ENCODE measurements at regions not wholly inside any gene's neighbourhood (a gene's known extent, or its start where the extent isn't known, plus 50 kb on each side); places are given as distances from the start of the nearest gene placed in this dataset.

GRCh38 chr5:72656756-72657513 lies 149.7 kb upstream of the ZNF366 start:
- no peak overlapping the region for H3K27ac ChIP-seq (ENCODE audit: low read depth in 2 of 2, low read length in 1 of 2)
- H3K36me3 ChIP-seq (replicated peaks in 1 of 2; ENCODE audit: control insufficient read depth in 1 of 2, insufficient read depth in 2 of 2, low read length in 1 of 2) = no peaks in the 10 kb centered on the region
- peaks cover 0 to 28% of the 10 kb centered on the region in 2 experiments; a peak in 2 of 4 replicates for H3K4me1 ChIP-seq (ENCODE audit: control insufficient read depth in 1 of 2, insufficient read depth in 2 of 2, low read depth in 1 of 2, low read length in 1 of 2)
- H3K9ac ChIP-seq = no peak overlapping the region
- no peak overlapping the region for H2AFZ ChIP-seq (ENCODE audit: low read depth)
- no peaks in the 10 kb centered on the region for H3K9me2 ChIP-seq
- no peak for TF ChIP-seq TAF1 (IDR thresholded peaks at IDR 0.05; ENCODE audit: borderline replicate concordance, low read depth, low read length)
- TF ChIP-seq MEF2A (IDR thresholded peaks at IDR 0.05; ENCODE audit: borderline replicate concordance, low read depth) = no peak
- TF ChIP-seq TCF12 (IDR thresholded peaks at IDR 0.05) = no peak
- TF ChIP-seq NRF1 (IDR thresholded peaks at IDR 0.05; ENCODE audit: low read depth, low read length) = no peak
- TF ChIP-seq FOSL2 (IDR thresholded peaks at IDR 0.05; ENCODE audit: borderline replicate concordance, low read depth) = no peak
- TF ChIP-seq ELF1 (IDR thresholded peaks at IDR 0.05) = no peak
- TF ChIP-seq YY1 (IDR thresholded peaks at IDR 0.05; ENCODE audit: low read depth) = no peak
- no peak overlapping the region for H3K4me3 ChIP-seq (ENCODE audit: low read depth in 2 of 2, low read length in 1 of 2)
- no peak overlapping the region for H3K4me2 ChIP-seq
- WGBS (ENCODE audit: low lambda C conversion rate) = 71% methylated on average over 2 of the region's 2 CpGs
- no peaks in the 10 kb centered on the region for H3F3A ChIP-seq (replicated peaks; ENCODE audit: insufficient read depth)
- CTCF ChIA-PET = interaction anchor here (0.6 to 2.3 kb wide), 3 partner anchors 9 to 33 kb away, joined by 4 to 7 read pairs (median 4); no protein-coding TSS in a partner anchor
- POLR2A ChIA-PET = no interaction called here
- DNase-seq = no peak
- no peaks in the 10 kb centered on the region for H3K9me3 ChIP-seq
- no peaks in the 10 kb centered on the region for H4K20me1 ChIP-seq (ENCODE audit: insufficient read depth)
- no peaks in the 10 kb centered on the region for H3K27me3 ChIP-seq (ENCODE audit: insufficient read depth)
- no peaks in the 10 kb centered on the region for H3K79me2 ChIP-seq (ENCODE audit: insufficient read depth)

- Histone ChIP-seq H3K9ac (no peak overlapping the region), H4K20me1 (ENCODE audit: insufficient read depth) (no peaks in the 10 kb centered on the region), H3K4me2 (no peak overlapping the region), H3K9me3 (no peaks in the 10 kb centered on the region), H3K9me2 (no peaks in the 10 kb centered on the region), H3K27ac (ENCODE audit: low read depth in 2 of 2, low read length in 1 of 2) (no peak overlapping the region), H3K36me3 (replicated peaks in 1 of 2; ENCODE audit: control insufficient read depth in 1 of 2, insufficient read depth in 2 of 2, low read length in 1 of 2) (no peaks in the 10 kb centered on the region), H2AFZ (ENCODE audit: low read depth) (no peak overlapping the region), H3K79me2 (ENCODE audit: insufficient read depth) (no peaks in the 10 kb centered on the region), H3K27me3 (ENCODE audit: insufficient read depth) (no peaks in the 10 kb centered on the region), H3K4me3 (ENCODE audit: low read depth in 2 of 2, low read length in 1 of 2) (no peak overlapping the region), H3F3A (replicated peaks; ENCODE audit: insufficient read depth) (no peaks in the 10 kb centered on the region), H3K4me1 (ENCODE audit: control insufficient read depth in 1 of 2, insufficient read depth in 2 of 2, low read depth in 1 of 2, low read length in 1 of 2) (peaks cover 0 to 28% of the 10 kb centered on the region in 2 experiments; a peak in 2 of 4 replicates)
- WGBS (ENCODE audit: low lambda C conversion rate) = 81% methylated on average over 4 of the region's 4 CpGs
- no peak for TF ChIP-seq RCOR1 (IDR thresholded peaks at IDR 0.05; ENCODE audit: low read length)
- no peak for TF ChIP-seq FOSL2 (IDR thresholded peaks at IDR 0.05; ENCODE audit: borderline replicate concordance, low read depth)
- TF ChIP-seq TAF1 (IDR thresholded peaks at IDR 0.05; ENCODE audit: borderline replicate concordance, low read depth, low read length) = no peak
- no peak for TF ChIP-seq NRF1 (IDR thresholded peaks at IDR 0.05; ENCODE audit: low read depth, low read length)
- CTCF ChIA-PET = interaction anchor here (0.6 to 1.1 kb wide), 2 partner anchors 8 to 32 kb away, joined by 4 read pairs; no protein-coding TSS in a partner anchor
- DNase-seq = no peak
- POLR2A ChIA-PET = no interaction called here
Measured at GRCh38 chr5:72656331-72656730, 149.1 kb upstream of the ZNF366 start.

GRCh38 chr5:72654231-72654630 lies 147.0 kb upstream of the ZNF366 start:
- no peaks in the 10 kb centered on the region for H3K9me3 ChIP-seq
- no peak overlapping the region for H3K9ac ChIP-seq
- no peak overlapping the region for H3K4me2 ChIP-seq
- ChIA-PET CTCF (interaction anchor here (0.8 to 2.3 kb wide), 5 partner anchors 10 to 172 kb away, joined by 3 to 5 read pairs (median 3); no protein-coding TSS in a partner anchor), POLR2A (interaction anchor here (1.2 to 1.5 kb wide), 2 partner anchors 34 to 163 kb away, joined by 4 to 5 read pairs; partner anchors contain the start of gene TNPO1)
- peak overlapping the region in 1 of 2 experiments; percentile 87; a peak in 2 of 4 replicates for H3K27ac ChIP-seq (ENCODE audit: low read depth in 2 of 2, low read length in 1 of 2)
- H3K9me2 ChIP-seq = no peaks in the 10 kb centered on the region
- no peaks in the 10 kb centered on the region for H3K79me2 ChIP-seq (ENCODE audit: insufficient read depth)
- no peak overlapping the region for H2AFZ ChIP-seq (ENCODE audit: low read depth)
- DNase-seq = peak; percentile 23
- WGBS (ENCODE audit: low lambda C conversion rate) = 38% methylated on average over 1 of the region's 2 CpGs
- H4K20me1 ChIP-seq (ENCODE audit: insufficient read depth) = no peaks in the 10 kb centered on the region
- no peak overlapping the region for H3K4me3 ChIP-seq (ENCODE audit: low read depth in 2 of 2, low read length in 1 of 2)
- no peaks in the 10 kb centered on the region for H3F3A ChIP-seq (replicated peaks; ENCODE audit: insufficient read depth)
- peaks cover 0 to 34% of the 10 kb centered on the region in 2 experiments; a peak in 2 of 4 replicates for H3K4me1 ChIP-seq (ENCODE audit: control insufficient read depth in 1 of 2, insufficient read depth in 2 of 2, low read depth in 1 of 2, low read length in 1 of 2)
- H3K36me3 ChIP-seq (replicated peaks in 1 of 2; ENCODE audit: control insufficient read depth in 1 of 2, insufficient read depth in 2 of 2, low read length in 1 of 2) = no peaks in the 10 kb centered on the region
- no peaks in the 10 kb centered on the region for H3K27me3 ChIP-seq (ENCODE audit: insufficient read depth)
- TF ChIP-seq CHD2 (IDR thresholded peaks at IDR 0.05; ENCODE audit: low read length, partially characterized antibody) (no peak), USF1 (IDR thresholded peaks at IDR 0.05; ENCODE audit: borderline replicate concordance, low read depth) (no peak), RXRA (IDR thresholded peaks at IDR 0.05; ENCODE audit: borderline replicate concordance, low read depth) (no peak), ZBTB33 (IDR thresholded peaks at IDR 0.05; ENCODE audit: borderline replicate concordance, low read depth) (no peak), JUND (IDR thresholded peaks at IDR 0.05) (no peak), NRF1 (IDR thresholded peaks at IDR 0.05; ENCODE audit: low read depth, low read length) (no peak), MAX (IDR thresholded peaks at IDR 0.05; ENCODE audit: low read depth) (no peak), EP300 (IDR thresholded peaks at IDR 0.05; ENCODE audit: borderline replicate concordance in 1 of 2, low read depth in 1 of 2, low read length in 1 of 2) (no peak), FOXJ3 (CRISPR knock-in tag; IDR thresholded peaks at IDR 0.05) (no peak), FOSL2 (IDR thresholded peaks at IDR 0.05; ENCODE audit: borderline replicate concordance, low read depth) (no peak), GABPA (IDR thresholded peaks at IDR 0.05; ENCODE audit: low read depth) (no peak), RAD21 (IDR thresholded peaks at IDR 0.05; ENCODE audit: low read length) (no peak), TCF12 (IDR thresholded peaks at IDR 0.05) (no peak)
